Nephron (organoid): ENCODE measurements at regions not wholly inside any gene's neighbourhood (a gene's known extent, or its start where the extent isn't known, plus 50 kb on each side); places are given as distances from the start of the nearest gene placed in this dataset.

Experiments
- H3K27ac Mint-ChIP-seq, 3 experiments: 2 replicates each; pipeline ENCODE4 v1.8.0; 2020; ENCODE audit warnings: mixed read lengths in 3 of 3, mild to moderate bottlenecking in 2 of 3, moderate library complexity in 1 of 3
- H3K27me3 Mint-ChIP-seq: 2 replicates; pipeline ENCODE4 v1.8.0; 2021; ENCODE audit warnings: low read depth, mild to moderate bottlenecking, moderate library complexity, mixed read lengths
- H3K36me3 Mint-ChIP-seq: 2 replicates; pipeline ENCODE4 v1.8.0; 2020; ENCODE audit warnings: low read depth, mixed read lengths
- H3K4me1 Mint-ChIP-seq: 2 replicates; pipeline ENCODE4 v1.8.0; 2020; ENCODE audit warnings: mixed read lengths
- H3K4me3 Mint-ChIP-seq, 3 experiments: 2 replicates each; pipeline ENCODE4 v1.8.0; 2020; ENCODE audit warnings: mild to moderate bottlenecking in 3 of 3, mixed read lengths in 3 of 3, moderate library complexity in 2 of 3
- H3K9me3 Mint-ChIP-seq: 2 replicates; pipeline ENCODE4 v1.8.0; 2020; ENCODE audit warnings: mixed read lengths
- CTCF ChIP-seq, 3 experiments: fragments of 200-600 bp; sonication (generic); IDR thresholded peaks; one replicate each; pipeline ENCODE4 v1.5.0; 2021; ENCODE audit warnings: antibody characterized with exemption in 3 of 3; ENCODE audit not compliant: unreplicated experiment in 3 of 3

DNA sequence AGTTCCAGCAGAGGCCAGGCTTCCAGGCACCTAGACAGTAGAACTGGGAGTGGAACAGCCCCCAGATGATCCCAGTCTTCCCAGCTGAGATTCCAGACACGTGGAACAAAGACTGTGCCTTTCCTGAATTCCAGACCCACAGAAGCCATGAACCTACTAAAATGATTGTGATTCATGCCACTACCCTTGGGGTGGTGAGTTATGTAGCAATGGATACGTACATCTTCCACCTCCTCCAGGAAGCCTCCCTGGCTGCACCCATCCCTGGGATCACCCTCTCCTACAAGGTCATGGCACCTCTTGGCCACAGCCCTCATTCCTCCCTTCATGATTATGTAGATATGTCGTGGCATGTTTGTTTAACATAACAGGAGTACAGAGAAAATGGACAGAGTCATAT, 83.4 kb downstream of the NPTX2 start:
- Mint-ChIP-seq H3K9me3 (peaks cover 8% of the 10 kb centered on the region), H3K27me3 (peaks cover 24% of the 10 kb centered on the region), H3K4me3 (no peak overlapping the region), H3K4me1 (no peaks in the 10 kb centered on the region), H3K36me3 (no peaks in the 10 kb centered on the region), H3K27ac (no peak overlapping the region)
- no peak for TF ChIP-seq CTCF (IDR thresholded peaks at IDR 0.05; ENCODE audit: unreplicated experiment in 3 of 3)

GRCh38 chr7:98701372-98701771, 84.3 kb downstream of the NPTX2 start:
- Mint-ChIP-seq H3K36me3 (no peaks in the 10 kb centered on the region), H3K4me1 (no peaks in the 10 kb centered on the region), H3K4me3 (no peak overlapping the region), H3K27ac (no peak overlapping the region), H3K9me3 (peaks cover 6% of the 10 kb centered on the region), H3K27me3 (peaks cover 33% of the 10 kb centered on the region)
- no peak for TF ChIP-seq CTCF (IDR thresholded peaks at IDR 0.05; ENCODE audit: unreplicated experiment in 3 of 3)

DNA sequence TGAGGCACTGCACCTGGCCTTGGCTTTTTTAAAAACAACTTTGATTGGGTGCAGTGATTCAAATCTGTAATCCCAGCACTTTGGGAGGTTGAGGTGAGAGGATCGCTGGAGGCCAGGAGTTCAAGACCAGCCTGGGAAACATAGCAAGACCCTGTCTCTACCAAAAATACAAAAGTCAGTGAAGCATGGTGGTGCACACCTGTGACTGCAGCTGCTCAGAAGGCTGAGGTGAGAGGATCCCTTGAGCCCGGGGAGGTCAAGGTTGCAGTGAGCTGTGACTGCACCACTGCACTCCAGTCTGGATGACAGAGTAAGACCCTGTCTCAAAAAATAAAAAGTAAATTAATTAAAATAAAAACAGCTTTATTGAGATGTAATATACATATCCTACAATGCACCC, 84.9 kb downstream of the NPTX2 start:
- peaks cover 3% of the 10 kb centered on the region for H3K9me3 Mint-ChIP-seq
- H3K4me3 Mint-ChIP-seq, result no peak overlapping the region
- H3K27me3 Mint-ChIP-seq, result peaks cover 35% of the 10 kb centered on the region
- no peak for TF ChIP-seq CTCF (IDR thresholded peaks at IDR 0.05; ENCODE audit: unreplicated experiment in 3 of 3)
- no peak overlapping the region for H3K27ac Mint-ChIP-seq
- no peaks in the 10 kb centered on the region for H3K4me1 Mint-ChIP-seq
- no peaks in the 10 kb centered on the region for H3K36me3 Mint-ChIP-seq

- H3K9me3 Mint-ChIP-seq, result no peaks in the 10 kb centered on the region
- no peaks in the 10 kb centered on the region for H3K4me1 Mint-ChIP-seq
- peaks cover 34% of the 10 kb centered on the region for H3K27me3 Mint-ChIP-seq
Measured at GRCh38 chr7:98703916-98704315, 86.8 kb downstream of the NPTX2 start.

GRCh38 chr7:98705626-98706025, 88.5 kb downstream of the NPTX2 start:
- H3K4me1 Mint-ChIP-seq, result no peaks in the 10 kb centered on the region
- no peak overlapping the region for H3K4me3 Mint-ChIP-seq
- H3K27ac Mint-ChIP-seq, result no peak overlapping the region
- TF ChIP-seq CTCF (IDR thresholded peaks at IDR 0.05; ENCODE audit: unreplicated experiment in 3 of 3), result no peak
- H3K36me3 Mint-ChIP-seq, result no peaks in the 10 kb centered on the region
- peaks cover 34% of the 10 kb centered on the region for H3K27me3 Mint-ChIP-seq
- H3K9me3 Mint-ChIP-seq, result no peaks in the 10 kb centered on the region

More at GRCh38 chr7:98703916-98704315, 86.8 kb downstream of the NPTX2 start:
- Mint-ChIP-seq H3K4me3 (no peak overlapping the region), H3K27ac (no peak overlapping the region), H3K36me3 (no peaks in the 10 kb centered on the region)
- no peak for TF ChIP-seq CTCF (IDR thresholded peaks at IDR 0.05; ENCODE audit: unreplicated experiment in 3 of 3)

- no peak for TF ChIP-seq CTCF (IDR thresholded peaks at IDR 0.05; ENCODE audit: unreplicated experiment in 3 of 3)
- H3K27ac Mint-ChIP-seq, result no peak overlapping the region
- no peaks in the 10 kb centered on the region for H3K4me1 Mint-ChIP-seq
Measured at GRCh38 chr7:98707076-98707475, 90.0 kb downstream of the NPTX2 start.

More at GRCh38 chr7:98707076-98707475, 90.0 kb downstream of the NPTX2 start:
- Mint-ChIP-seq H3K9me3 (no peaks in the 10 kb centered on the region), H3K4me3 (no peak overlapping the region), H3K36me3 (no peaks in the 10 kb centered on the region), H3K27me3 (peaks cover 36% of the 10 kb centered on the region)
